SHP77 treated with DMSO at 0.1 percent for 48 hours (cell line): ENCODE measurements at regions not wholly inside any gene's neighbourhood (a gene's known extent, or its start where the extent isn't known, plus 50 kb on each side); places are given as distances from the start of the nearest gene placed in this dataset.

Source experiments
- DNase-seq: peaks from one replicate; lab custom pipeline; 2025; lab: John Stamatoyannopoulos, UW

- no peak for DNase-seq
Observed at GRCh38 chr7:98679741-98680140, 62.7 kb downstream of the NPTX2 start.

GRCh38 chr7:98681511-98681910, 64.4 kb downstream of the NPTX2 start:
- DNase-seq, result no peak

- peak; percentile 12 for DNase-seq
Observed at GRCh38 chr7:98681951-98682350, 64.9 kb downstream of the NPTX2 start.

GRCh38 chr7:98683514-98683913, 66.4 kb downstream of the NPTX2 start:
- no peak for DNase-seq

- no peak for DNase-seq
Observed at GRCh38 chr7:98685541-98685940, 68.5 kb downstream of the NPTX2 start.

- no peak for DNase-seq
Observed at GRCh38 chr7:98686466-98687080, 69.5 kb downstream of the NPTX2 start.

- DNase-seq, result no peak
Observed at GRCh38 chr7:98687111-98687751, 70.1 kb downstream of the NPTX2 start.

- DNase-seq, result no peak
Observed at GRCh38 chr7:98691619-98692018, 74.5 kb downstream of the NPTX2 start.

- DNase-seq, result no peak
Observed at GRCh38 chr7:98697083-98697482, 80.0 kb downstream of the NPTX2 start.

- DNase-seq, result no peak
Observed at GRCh38 chr7:98697485-98698240, 80.6 kb downstream of the NPTX2 start.

- no peak for DNase-seq
Observed at GRCh38 chr7:98698976-98699375, 81.9 kb downstream of the NPTX2 start.

- no peak for DNase-seq
Observed at GRCh38 chr7:98700533-98700932, 83.4 kb downstream of the NPTX2 start.

- no peak for DNase-seq
Observed at GRCh38 chr7:98701372-98701771, 84.3 kb downstream of the NPTX2 start.

GRCh38 chr7:98702021-98702420, 84.9 kb downstream of the NPTX2 start:
- no peak for DNase-seq

GRCh38 chr7:98703916-98704315, 86.8 kb downstream of the NPTX2 start:
- DNase-seq, result no peak

GRCh38 chr7:98705626-98706025, 88.5 kb downstream of the NPTX2 start:
- no peak for DNase-seq

GRCh38 chr7:98707076-98707475, 90.0 kb downstream of the NPTX2 start:
- no peak for DNase-seq

GRCh38 chr7:98711945-98712344, 94.9 kb downstream of the NPTX2 start:
- DNase-seq, result no peak

- DNase-seq, result no peak
Observed at GRCh38 chr7:98713165-98713810, 96.2 kb downstream of the NPTX2 start.

- DNase-seq, result no peak
Observed at GRCh38 chr7:98719396-98719795, 102.3 kb downstream of the NPTX2 start.

- DNase-seq, result no peak
Observed at GRCh38 chr7:98722402-98722801, 105.3 kb downstream of the NPTX2 start.

- no peak for DNase-seq
Observed at GRCh38 chr7:98724591-98724990, 107.5 kb downstream of the NPTX2 start.
